GM10266 (cell line): ENCODE measurements at regions not wholly inside any gene's neighbourhood (a gene's known extent, or its start where the extent isn't known, plus 50 kb on each side); places are given as distances from the start of the nearest gene placed in this dataset.

ENCODE experiments used
- DNase-seq: peaks from one replicate; pipeline ENCODE4 v3.0.0; 2012; ENCODE audit errors: extremely low spot score
- CTCF ChIP-seq: IDR thresholded peaks from 2 replicates; pipeline ENCODE4 v1.5.1; 2012; ENCODE audit warnings: mild to moderate bottlenecking, low read depth; ENCODE audit not compliant: control insufficient read depth, insufficient read depth; ENCODE audit errors: missing control alignments

- DNase-seq, result no peak
- TF ChIP-seq CTCF, result no peak
These were observed 234.9 kb upstream of the HES1 start for GRCh38 chr3:193901007-193901406.

- DNase-seq, result no peak
These were observed 233.1 kb upstream of the HES1 start for GRCh38 chr3:193902607-193903511.

GRCh38 chr3:193903512-193903817, 232.5 kb upstream of the HES1 start:
- no peak for DNase-seq
- no peak for TF ChIP-seq CTCF

More at GRCh38 chr3:193902607-193903511, 233.1 kb upstream of the HES1 start:
- TF ChIP-seq CTCF, result no peak

- no peak for TF ChIP-seq CTCF
These were observed 232.0 kb upstream of the HES1 start for GRCh38 chr3:193903966-193904365.

GRCh38 chr3:193905541-193906396, 230.2 kb upstream of the HES1 start:
- TF ChIP-seq CTCF, result no peak
- DNase-seq, result no peak

More at GRCh38 chr3:193903966-193904365, 232.0 kb upstream of the HES1 start:
- DNase-seq, result no peak

- no peak for TF ChIP-seq CTCF
- DNase-seq, result no peak
These were observed 229.0 kb upstream of the HES1 start for GRCh38 chr3:193906849-193907410.

GRCh38 chr3:193908181-193908744, 227.7 kb upstream of the HES1 start:
- DNase-seq, result no peak
- TF ChIP-seq CTCF, result no peak
